WERI-Rb-1 (cell line): ENCODE measurements at regions not wholly inside any gene's neighbourhood (a gene's known extent, or its start where the extent isn't known, plus 50 kb on each side); places are given as distances from the start of the nearest gene placed in this dataset.

ENCODE experiments used
- DNase-seq: peaks from one replicate; pipeline ENCODE4 v3.0.0-alpha.2; 2020
- H3K27ac ChIP-seq: fragments of 250-450 bp; sonication (Bioruptor Pico); 2 replicates; pipeline ENCODE4 v1.5.1; 2020; ENCODE audit warnings: mild to moderate bottlenecking, moderate library complexity
- H3K27me3 ChIP-seq: fragments of 250-450 bp; sonication (Bioruptor Pico); 2 replicates; pipeline ENCODE4 v1.5.1; 2021; ENCODE audit warnings: mild to moderate bottlenecking, low read depth, moderate library complexity; ENCODE audit not compliant: insufficient read depth, severe bottlenecking
- H3K36me3 ChIP-seq: fragments of 250-450 bp; sonication (Bioruptor Pico); 2 replicates; pipeline ENCODE4 v1.5.1; 2020; ENCODE audit warnings: mild to moderate bottlenecking, moderate library complexity
- H3K4me3 ChIP-seq: 2 replicates; pipeline ENCODE4 v1.5.1; 2011; ENCODE audit warnings: low read depth, mild to moderate bottlenecking, control low read depth, low read length
- H3K9me3 ChIP-seq: fragments of 250-450 bp; sonication (Bioruptor Pico); 2 replicates; pipeline ENCODE4 v1.5.1; 2021; ENCODE audit warnings: mild to moderate bottlenecking, moderate library complexity; ENCODE audit not compliant: severe bottlenecking
- CTCF ChIP-seq: IDR thresholded peaks from 2 replicates; pipeline ENCODE4 v1.5.1; 2011; ENCODE audit warnings: low read depth, mild to moderate bottlenecking, control low read depth, inconsistent platforms, low read length

DNA sequence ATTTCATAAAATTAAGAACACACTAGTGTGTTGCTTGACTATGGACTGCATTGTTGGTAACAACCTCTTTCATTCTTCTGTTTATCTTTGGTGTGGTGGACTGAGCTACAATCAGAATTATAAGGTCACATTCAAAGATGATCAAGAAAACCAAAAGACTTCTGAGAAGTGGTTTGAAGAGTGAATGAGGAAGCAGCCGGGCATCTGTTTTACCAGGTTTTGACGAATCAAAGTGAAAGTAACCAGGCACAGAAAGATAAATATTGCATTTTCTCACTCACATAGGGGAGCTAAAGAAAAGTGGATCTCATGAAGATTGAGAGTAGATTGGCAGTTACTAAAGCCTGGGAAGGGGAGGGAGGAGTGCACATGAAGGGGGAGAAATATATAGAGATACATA is 589.1 kb downstream of the ZNF608 start:
- no peak for DNase-seq
- Histone ChIP-seq H3K4me3 (no peak overlapping the region), H3K36me3 (no peaks in the 10 kb centered on the region), H3K27me3 (no peaks in the 10 kb centered on the region), H3K9me3 (no peaks in the 10 kb centered on the region), H3K27ac (no peak overlapping the region)
- TF ChIP-seq CTCF = no peak

DNA sequence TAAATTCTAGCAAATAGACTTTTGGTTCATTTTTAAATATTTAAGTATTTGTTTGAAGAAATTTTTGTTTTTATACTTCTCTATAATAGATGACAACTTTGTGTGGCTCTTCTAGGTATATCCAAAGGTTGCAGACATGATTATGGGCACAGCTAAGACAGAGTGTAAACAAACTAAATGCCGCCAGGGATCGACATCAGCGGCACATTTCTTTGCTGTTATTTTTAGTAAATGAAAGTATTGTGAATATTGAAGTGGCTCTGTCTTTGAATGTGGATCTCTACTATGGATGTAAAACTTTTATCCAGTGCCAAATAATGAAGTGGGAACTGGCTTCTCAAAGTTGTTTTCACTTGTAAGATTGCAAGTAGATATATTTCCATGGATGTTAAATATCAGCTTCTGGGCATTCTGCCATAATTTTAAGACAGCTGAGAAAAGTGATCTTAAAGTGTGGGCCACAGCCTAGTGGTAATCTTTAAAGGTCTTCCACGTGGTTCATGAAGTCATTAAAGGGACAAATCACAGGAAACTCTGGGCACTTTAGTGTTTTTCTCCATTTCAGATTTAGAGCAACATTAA is 589.9 kb downstream of the ZNF608 start:
- no peak for DNase-seq
- no peak overlapping the region for H3K27ac ChIP-seq
- no peaks in the 10 kb centered on the region for H3K36me3 ChIP-seq
- TF ChIP-seq CTCF = no peak
- H3K4me3 ChIP-seq = no peak overlapping the region
- H3K9me3 ChIP-seq = no peaks in the 10 kb centered on the region
- no peaks in the 10 kb centered on the region for H3K27me3 ChIP-seq

DNA sequence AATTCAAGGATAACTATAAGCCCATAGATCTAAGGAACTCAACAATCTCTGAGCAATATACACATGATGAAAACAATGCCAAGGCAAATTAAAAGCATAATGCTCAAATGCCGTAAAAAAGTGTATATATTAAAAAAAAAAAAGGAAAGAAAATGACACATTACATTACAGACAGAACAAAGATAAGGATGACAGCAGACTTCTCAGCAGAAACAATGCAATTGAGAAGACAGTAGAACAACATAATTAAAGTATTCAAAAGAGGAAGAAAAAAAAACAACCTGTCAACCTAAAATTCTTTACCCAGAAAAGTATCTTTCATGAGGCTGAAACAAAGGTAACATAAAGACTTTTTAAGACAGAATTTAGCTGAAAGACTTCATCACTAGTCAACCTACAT is 591.7 kb downstream of the ZNF608 start:
- DNase-seq = no peak
- H3K4me3 ChIP-seq = no peak overlapping the region
- H3K36me3 ChIP-seq = no peaks in the 10 kb centered on the region
- no peaks in the 10 kb centered on the region for H3K9me3 ChIP-seq
- H3K27ac ChIP-seq = no peak overlapping the region
- H3K27me3 ChIP-seq = no peaks in the 10 kb centered on the region
- TF ChIP-seq CTCF = no peak

- Histone ChIP-seq H3K9me3 (no peaks in the 10 kb centered on the region), H3K27me3 (no peaks in the 10 kb centered on the region), H3K36me3 (no peaks in the 10 kb centered on the region), H3K4me3 (no peak overlapping the region), H3K27ac (no peak overlapping the region)
- no peak for DNase-seq
- TF ChIP-seq CTCF = no peak
These were observed 592.9 kb downstream of the ZNF608 start for GRCh38 chr5:124153588-124153987.

DNA sequence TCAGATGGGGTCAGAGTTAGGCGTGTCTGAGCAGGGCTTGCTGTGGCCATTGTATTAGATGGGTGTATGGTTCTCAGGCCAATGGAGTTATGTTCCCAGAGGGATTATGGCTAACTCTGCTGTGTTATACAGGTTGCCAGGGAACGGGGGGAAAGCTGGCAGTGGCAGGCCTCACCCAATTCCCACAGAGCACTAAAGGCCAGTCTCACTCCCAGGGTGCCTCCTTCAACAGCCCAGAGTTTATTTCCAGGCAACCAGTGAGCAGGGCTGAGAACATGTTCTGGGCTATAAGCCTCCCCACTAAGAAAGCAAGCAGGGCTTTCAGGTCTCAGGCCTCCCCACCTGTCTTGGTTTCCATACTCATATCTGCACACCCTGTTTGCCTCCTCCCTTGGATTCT is 597.9 kb downstream of the ZNF608 start:
- H3K27ac ChIP-seq = no peak overlapping the region
- no peak for TF ChIP-seq CTCF
- no peak for DNase-seq

GRCh38 chr5:124140060-124140459 is 606.4 kb downstream of the ZNF608 start:
- no peak overlapping the region for H3K27ac ChIP-seq
- no peak for DNase-seq
- H3K4me3 ChIP-seq = no peak overlapping the region
- no peaks in the 10 kb centered on the region for H3K27me3 ChIP-seq
- no peaks in the 10 kb centered on the region for H3K9me3 ChIP-seq
- no peak for TF ChIP-seq CTCF
- no peaks in the 10 kb centered on the region for H3K36me3 ChIP-seq

More for the DNA sequence above, 597.9 kb downstream of the ZNF608 start:
- H3K36me3 ChIP-seq = no peaks in the 10 kb centered on the region
- no peaks in the 10 kb centered on the region for H3K9me3 ChIP-seq
- no peak overlapping the region for H3K4me3 ChIP-seq
- no peaks in the 10 kb centered on the region for H3K27me3 ChIP-seq
